Brain microvascular endothelial cell (primary cell): ENCODE measurements at regions not wholly inside any gene's neighbourhood (a gene's known extent, or its start where the extent isn't known, plus 50 kb on each side); places are given as distances from the start of the nearest gene placed in this dataset.
A peak's percentile ranks its signal among the peaks of the same experiment; 100 is the strongest.

Experiments used
- DNase-seq: peaks from one replicate; pipeline ENCODE4 v3.0.0-alpha.2; 2020
- H3K27ac ChIP-seq: fragments of 250-450 bp; sonication (Bioruptor Pico); 2 replicates; pipeline ENCODE4 v1.5.1; 2020; ENCODE audit warnings: mild to moderate bottlenecking, moderate library complexity
- H3K27me3 ChIP-seq: fragments of 250-450 bp; sonication (Bioruptor Pico); replicated peaks from 2 replicates; pipeline ENCODE4 v1.5.1; 2020; ENCODE audit warnings: mild to moderate bottlenecking
- H3K36me3 ChIP-seq: fragments of 250-450 bp; sonication (Bioruptor Pico); replicated peaks from 2 replicates; pipeline ENCODE4 v1.5.1; 2020; ENCODE audit warnings: mild to moderate bottlenecking
- H3K4me3 ChIP-seq: 2 replicates; pipeline ENCODE4 v1.5.1; 2011; ENCODE audit warnings: low read depth, mild to moderate bottlenecking, control low read depth, low read length, moderate library complexity
- in situ Hi-C: cut with HindIII; loops from 2 replicates; pipeline ENCODE4 v1.10.0; 2017; ENCODE audit warnings: low sequenced_read_pairs, low pct_ligation_motif_present
- TF ChIP-seq, protein P1 (sequence below): IDR thresholded peaks from 2 replicates; pipeline ENCODE4 v1.5.1; 2011; ENCODE audit warnings: low read depth, mild to moderate bottlenecking, moderate library complexity, low read length, control low read depth, inconsistent platforms; ENCODE audit errors: missing control alignments

GRCh38 chr14:83991666-83992065, 1538.3 kb upstream of the FLRT2 start:
- in situ Hi-C loops = no loop called here
- no peaks in the 10 kb centered on the region for H3K27me3 ChIP-seq

DNA sequence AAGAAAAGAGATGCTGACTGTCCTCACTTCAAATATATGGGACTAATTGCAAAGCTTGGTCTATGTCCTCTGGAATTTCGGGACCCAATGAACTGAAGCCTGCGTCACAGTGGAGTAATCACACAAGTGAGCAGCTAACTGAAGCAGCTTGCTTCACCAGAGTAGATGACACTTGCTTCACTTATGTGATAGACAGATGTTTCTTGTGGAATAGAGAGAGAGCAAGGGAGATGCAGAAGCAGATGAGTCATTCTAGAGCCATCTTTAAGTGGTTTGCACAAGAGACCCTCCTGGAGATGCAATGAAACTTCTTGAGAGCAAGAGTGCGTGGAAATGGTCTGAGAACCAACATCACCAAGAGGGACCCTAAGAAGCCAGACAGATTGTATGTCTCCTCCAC, 1537.1 kb upstream of the FLRT2 start:
- no peak overlapping the region for H3K4me3 ChIP-seq
- H3K27ac ChIP-seq = no peak overlapping the region
- H3K36me3 ChIP-seq = no peaks in the 10 kb centered on the region
- peak; percentile 43 for DNase-seq
- TF ChIP-seq, protein P1, sequence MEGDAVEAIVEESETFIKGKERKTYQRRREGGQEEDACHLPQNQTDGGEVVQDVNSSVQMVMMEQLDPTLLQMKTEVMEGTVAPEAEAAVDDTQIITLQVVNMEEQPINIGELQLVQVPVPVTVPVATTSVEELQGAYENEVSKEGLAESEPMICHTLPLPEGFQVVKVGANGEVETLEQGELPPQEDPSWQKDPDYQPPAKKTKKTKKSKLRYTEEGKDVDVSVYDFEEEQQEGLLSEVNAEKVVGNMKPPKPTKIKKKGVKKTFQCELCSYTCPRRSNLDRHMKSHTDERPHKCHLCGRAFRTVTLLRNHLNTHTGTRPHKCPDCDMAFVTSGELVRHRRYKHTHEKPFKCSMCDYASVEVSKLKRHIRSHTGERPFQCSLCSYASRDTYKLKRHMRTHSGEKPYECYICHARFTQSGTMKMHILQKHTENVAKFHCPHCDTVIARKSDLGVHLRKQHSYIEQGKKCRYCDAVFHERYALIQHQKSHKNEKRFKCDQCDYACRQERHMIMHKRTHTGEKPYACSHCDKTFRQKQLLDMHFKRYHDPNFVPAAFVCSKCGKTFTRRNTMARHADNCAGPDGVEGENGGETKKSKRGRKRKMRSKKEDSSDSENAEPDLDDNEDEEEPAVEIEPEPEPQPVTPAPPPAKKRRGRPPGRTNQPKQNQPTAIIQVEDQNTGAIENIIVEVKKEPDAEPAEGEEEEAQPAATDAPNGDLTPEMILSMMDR = no peak
- H3K27me3 ChIP-seq = no peaks in the 10 kb centered on the region
- in situ Hi-C loops = no loop called here

More at GRCh38 chr14:83991666-83992065, 1538.3 kb upstream of the FLRT2 start:
- TF ChIP-seq, protein P1 = no peak
- H3K27ac ChIP-seq = no peak overlapping the region
- H3K4me3 ChIP-seq = no peak overlapping the region
- H3K36me3 ChIP-seq = no peaks in the 10 kb centered on the region
- DNase-seq = no peak

DNA sequence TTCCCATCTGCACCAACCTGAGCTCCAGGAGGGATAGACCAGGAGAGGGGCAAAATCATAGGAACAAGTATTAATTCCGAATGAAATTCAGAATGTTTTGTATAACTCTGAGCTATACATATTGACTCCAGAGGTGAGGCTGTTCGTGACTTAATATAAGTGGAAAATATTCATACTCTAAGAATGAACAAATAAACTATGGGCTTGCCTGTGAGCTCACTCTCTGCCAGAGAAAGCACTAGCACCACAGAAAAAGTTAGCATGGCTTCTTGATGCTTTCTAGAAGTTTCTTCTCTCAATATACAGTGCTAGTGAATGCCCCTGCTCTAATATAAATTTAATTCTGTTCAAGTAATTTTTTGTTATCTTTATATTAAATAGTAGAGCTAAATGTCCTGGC, 1536.4 kb upstream of the FLRT2 start:
- in situ Hi-C loops = no loop called here
- H3K36me3 ChIP-seq = no peaks in the 10 kb centered on the region
- TF ChIP-seq, protein P1 = no peak
- no peak for DNase-seq
- H3K27ac ChIP-seq = peak overlapping the region; percentile 5
- H3K27me3 ChIP-seq = no peaks in the 10 kb centered on the region
- no peak overlapping the region for H3K4me3 ChIP-seq

DNA sequence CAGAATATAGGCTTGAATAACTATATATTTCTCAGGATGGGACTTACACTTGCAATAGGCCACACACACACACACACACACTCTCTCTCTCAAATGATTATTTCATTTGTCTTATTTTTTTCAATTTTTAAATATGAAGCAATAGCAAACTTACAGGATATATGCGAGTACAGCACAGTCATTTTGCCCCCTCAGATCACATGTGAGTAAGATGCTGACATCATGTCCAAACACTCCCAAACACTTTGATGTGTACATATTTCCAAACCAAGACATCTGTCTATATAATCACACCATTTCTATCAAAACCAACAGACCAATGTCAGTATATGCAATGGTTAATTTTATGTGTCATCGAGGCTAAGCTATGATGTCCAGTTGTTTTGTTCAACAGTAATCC, 1535.9 kb upstream of the FLRT2 start:
- Histone ChIP-seq H3K27ac (peak overlapping the region; percentile 5), H3K27me3 (no peaks in the 10 kb centered on the region), H3K36me3 (no peaks in the 10 kb centered on the region), H3K4me3 (no peak overlapping the region)
- TF ChIP-seq, protein P1 = no peak
- DNase-seq = peak; percentile 81
- in situ Hi-C loops = no loop called here

DNA sequence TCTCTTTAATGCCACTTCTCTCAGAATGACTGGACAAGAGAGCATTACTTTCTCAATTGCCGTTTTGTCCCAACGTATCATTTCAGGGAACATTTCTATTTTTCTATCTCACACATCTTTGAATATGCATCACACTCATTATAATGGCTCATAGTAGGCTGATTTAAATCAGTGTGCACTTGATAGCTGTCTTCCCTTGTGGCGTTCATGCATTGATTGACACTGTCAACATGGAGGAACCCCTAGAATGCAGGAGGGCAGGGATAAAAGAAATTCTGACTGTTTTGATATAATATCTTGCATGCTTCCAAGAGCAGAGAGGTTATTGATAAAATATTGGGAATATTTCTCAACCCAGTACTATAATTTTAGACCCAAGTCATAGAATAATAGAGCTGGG, 1528.9 kb upstream of the FLRT2 start:
- Histone ChIP-seq H3K36me3 (no peaks in the 10 kb centered on the region), H3K27me3 (no peaks in the 10 kb centered on the region), H3K4me3 (no peak overlapping the region), H3K27ac (no peak overlapping the region)
- in situ Hi-C loops = no loop called here
- TF ChIP-seq, protein P1 = no peak
- no peak for DNase-seq

GRCh38 chr14:84003346-84003745, 1526.6 kb upstream of the FLRT2 start:
- DNase-seq = no peak
- TF ChIP-seq, protein P1 = no peak
- Histone ChIP-seq H3K36me3 (no peaks in the 10 kb centered on the region), H3K27me3 (no peaks in the 10 kb centered on the region), H3K27ac (no peak overlapping the region), H3K4me3 (no peak overlapping the region)
- in situ Hi-C loops = no loop called here
